Stimulated activated CD4-positive, alpha-beta T cell treated with anti-CD3 and anti-CD28 coated beads, Interleukin-4, amount 100 ng/mL, for 4 hours (primary cell): ENCODE measurements at regions not wholly inside any gene's neighbourhood (a gene's known extent, or its start where the extent isn't known, plus 50 kb on each side); places are given as distances from the start of the nearest gene placed in this dataset.
"Not testable (repeated sequence)": the region's sequence is repeated elsewhere in the genome, so short reads cannot be mapped to it uniquely, and the experiment has no call there.

Source experiments
- DNase-seq, 2 experiments: peaks; one replicate each; pipeline ENCODE4 v3.0.0-alpha.2; 2020

- no peak for DNase-seq
Measured at GRCh38 chr3:152622811-152623167, 212.1 kb upstream of the P2RY1 start.

DNA sequence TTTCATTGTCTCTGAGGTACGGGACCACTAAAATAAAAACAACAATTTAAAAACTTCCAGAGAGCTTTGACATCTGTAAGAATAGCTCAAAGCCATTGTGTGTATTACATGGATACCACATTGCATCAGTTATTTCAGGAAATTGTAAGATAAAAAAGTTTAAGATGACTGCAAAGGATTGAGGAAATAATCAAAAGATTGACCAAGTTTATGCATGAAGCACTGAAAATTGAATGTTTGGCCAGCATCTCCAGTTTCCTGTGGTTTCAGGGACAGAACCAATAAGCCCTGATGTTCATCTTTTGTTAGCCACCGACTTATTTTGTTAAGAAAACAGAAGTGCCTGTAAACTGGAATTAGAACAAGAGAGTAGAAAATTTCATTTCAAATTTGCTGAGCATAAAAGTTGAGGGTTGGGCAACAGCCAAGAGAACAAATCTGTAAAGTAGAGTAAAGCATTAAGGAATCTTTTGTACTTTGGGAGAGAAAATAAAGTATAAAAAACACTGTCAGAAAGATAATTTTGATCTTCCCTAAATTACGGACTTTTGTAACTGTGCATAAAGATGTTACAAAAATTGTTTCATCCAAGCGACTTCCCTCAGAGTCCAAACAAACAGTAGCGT lies 211.5 kb upstream of the P2RY1 start:
- no peak for DNase-seq

- DNase-seq: no peak
Measured at GRCh38 chr3:152626226-152626625, 208.7 kb upstream of the P2RY1 start.

GRCh38 chr3:152628496-152628895 lies 206.4 kb upstream of the P2RY1 start:
- DNase-seq: no peak

GRCh38 chr3:152629363-152630122 lies 205.4 kb upstream of the P2RY1 start:
- DNase-seq: no peak

GRCh38 chr3:152635389-152635788 lies 199.5 kb upstream of the P2RY1 start:
- DNase-seq: no peak

GRCh38 chr3:152636651-152637050 lies 198.3 kb upstream of the P2RY1 start:
- DNase-seq: no peak

GRCh38 chr3:152638214-152638613 lies 196.7 kb upstream of the P2RY1 start:
- no peak for DNase-seq

DNA sequence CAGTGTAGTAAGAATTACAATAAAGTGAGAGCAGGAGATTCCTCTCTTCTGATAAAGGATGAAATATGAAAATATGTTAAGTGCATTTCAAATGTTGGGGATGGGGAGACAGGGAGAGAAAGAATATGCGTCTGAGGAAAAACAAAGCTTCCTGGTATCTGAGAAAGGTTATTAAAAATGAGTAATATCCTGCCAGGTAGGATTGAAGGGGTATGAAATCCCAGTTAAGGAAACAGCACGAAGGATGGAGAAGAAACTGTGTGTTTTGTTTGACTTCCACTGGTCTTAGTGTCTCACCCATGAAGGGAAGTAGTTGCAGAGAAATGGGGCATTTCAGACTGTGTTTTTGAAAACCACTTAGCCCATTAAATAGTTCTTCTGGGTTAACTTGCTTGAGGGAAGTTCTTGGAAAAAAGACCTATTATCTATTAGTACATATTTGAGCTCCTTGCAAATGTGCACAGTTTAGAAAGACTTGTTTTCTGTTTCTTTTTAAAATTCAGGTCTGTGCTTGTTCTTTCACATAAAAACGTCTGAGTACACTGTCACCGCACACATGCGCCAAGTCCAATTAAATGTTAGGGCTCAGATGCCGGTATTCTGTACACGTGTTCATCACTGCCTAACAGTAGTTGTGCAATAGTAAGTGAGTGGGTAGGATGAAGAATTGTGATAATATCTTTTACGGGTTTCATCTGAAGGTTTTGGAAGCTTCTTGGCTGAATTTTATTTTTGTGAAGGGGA lies 196.1 kb upstream of the P2RY1 start:
- no peak for DNase-seq

GRCh38 chr3:152641198-152641597 lies 193.7 kb upstream of the P2RY1 start:
- DNase-seq: no peak

GRCh38 chr3:152642658-152643057 lies 192.3 kb upstream of the P2RY1 start:
- DNase-seq: no peak

GRCh38 chr3:152644478-152644877 lies 190.5 kb upstream of the P2RY1 start:
- no peak for DNase-seq

DNA sequence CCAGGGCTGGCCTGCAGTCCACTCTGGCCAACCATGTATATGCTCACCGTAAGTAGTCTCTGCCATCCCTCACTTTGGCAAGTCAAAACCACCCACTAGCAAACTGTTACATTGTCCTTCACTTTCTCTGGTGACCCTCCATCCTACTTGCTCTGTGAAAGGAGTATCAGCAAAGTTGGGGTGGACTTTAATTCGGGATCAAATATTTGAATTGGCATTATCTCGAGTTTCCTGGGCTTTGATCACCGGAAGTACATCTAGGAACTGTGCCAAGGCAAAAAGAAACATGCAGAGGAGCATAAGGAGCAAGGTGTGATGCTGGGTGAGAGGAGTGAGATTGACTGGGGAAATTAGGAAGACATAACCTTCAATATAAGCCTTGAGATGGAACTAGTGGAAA lies 188.9 kb upstream of the P2RY1 start:
- DNase-seq: no peak

GRCh38 chr3:152650177-152650576 lies 184.8 kb upstream of the P2RY1 start:
- DNase-seq: no peak

DNA sequence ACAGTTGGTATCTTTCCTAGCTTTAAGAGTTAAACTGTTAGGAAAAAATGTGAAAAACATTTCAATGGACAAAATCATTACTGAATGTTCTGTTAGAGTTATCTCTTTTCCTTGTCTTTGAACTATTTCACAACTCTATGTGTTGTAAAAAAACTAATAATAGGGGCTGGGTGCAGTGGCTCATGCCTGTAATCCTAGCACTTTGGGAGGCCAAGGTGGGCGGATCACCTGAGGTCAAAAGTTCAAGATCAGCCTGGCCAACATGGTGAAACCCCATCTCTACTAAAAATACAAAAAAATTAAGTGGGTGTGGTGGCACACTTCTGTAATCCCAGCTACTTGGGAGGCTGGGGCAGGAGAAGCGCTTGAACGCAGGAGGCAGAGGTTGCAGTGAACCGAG lies 184.0 kb upstream of the P2RY1 start:
- DNase-seq: not testable (repeated sequence)

- DNase-seq: no peak
Measured at GRCh38 chr3:152656214-152656971, 178.5 kb upstream of the P2RY1 start.

GRCh38 chr3:152656972-152657355 lies 178.0 kb upstream of the P2RY1 start:
- no peak for DNase-seq

- DNase-seq: no peak
Measured at GRCh38 chr3:152658977-152659720, 175.8 kb upstream of the P2RY1 start.

DNA sequence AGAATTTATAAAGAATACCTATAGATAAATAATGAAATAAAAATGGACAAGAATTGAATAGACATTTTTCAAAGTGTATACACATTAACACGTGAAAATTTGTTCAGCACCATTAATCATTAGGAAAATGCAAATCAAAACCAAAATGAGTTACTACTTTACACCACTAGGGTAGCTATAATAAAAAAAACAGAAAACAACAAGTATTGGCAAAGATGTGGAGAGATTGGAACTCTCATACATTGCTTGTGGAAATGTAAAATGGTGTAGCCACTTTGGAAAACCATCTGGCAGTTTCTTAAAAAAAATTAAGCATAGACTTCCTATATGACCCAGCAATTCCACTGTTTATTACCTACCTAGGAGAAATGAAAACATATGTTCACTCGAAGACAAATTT lies 172.8 kb upstream of the P2RY1 start:
- DNase-seq: no peak

GRCh38 chr3:152664766-152665165 lies 170.2 kb upstream of the P2RY1 start:
- DNase-seq: no peak

DNA sequence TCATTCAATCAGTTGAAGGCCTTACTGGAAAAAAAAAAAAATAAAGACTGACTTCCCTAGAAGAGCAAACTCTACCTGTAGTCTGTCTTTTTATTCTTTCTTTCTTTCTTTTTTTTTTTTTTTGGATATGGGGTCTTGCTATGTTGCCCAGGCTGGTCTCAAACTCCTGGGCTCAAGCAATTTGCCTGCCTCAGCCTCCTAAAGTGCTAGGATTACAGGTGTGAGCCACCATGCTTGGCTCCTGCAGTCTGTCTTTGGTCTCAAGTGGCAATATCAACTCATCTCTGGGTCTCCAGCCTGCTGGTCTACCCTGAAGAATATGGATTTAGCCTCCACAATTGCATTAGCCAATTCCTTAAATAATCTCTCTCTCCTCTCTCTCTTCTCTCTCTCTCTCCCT lies 167.7 kb upstream of the P2RY1 start:
- no peak for DNase-seq

- DNase-seq: no peak
Measured at GRCh38 chr3:152669560-152669959, 165.4 kb upstream of the P2RY1 start.
